ENCODE measurements at regions not wholly inside any gene's neighbourhood (a gene's known extent, or its start where the extent isn't known, plus 50 kb on each side); places are given as distances from the start of the nearest gene placed in this dataset.

DNA sequence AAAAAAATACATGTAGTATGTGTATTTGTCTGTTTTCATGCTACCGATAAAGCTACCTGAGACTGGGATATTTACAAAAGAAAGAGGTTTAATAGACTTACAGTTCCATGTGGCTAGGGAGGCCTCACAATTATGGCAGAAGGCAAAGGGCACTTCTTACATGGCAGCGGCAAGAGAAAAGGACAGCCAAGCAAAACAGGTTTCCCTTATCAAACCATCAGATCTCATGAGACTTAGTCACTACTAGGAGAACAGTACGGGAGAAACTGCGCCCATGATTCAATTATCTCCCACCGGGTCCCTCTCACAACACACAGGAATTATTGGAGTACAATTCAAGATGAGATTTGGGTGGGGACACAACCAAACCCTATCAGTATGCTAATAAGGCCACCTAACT lies 137.0 kb upstream of the ELOVL6 start:
- no peak for TF ChIP-seq POLR2A (IDR thresholded peaks at IDR 0.05)
- TF ChIP-seq POLR2AphosphoS5 (IDR thresholded peaks at IDR 0.05) = no peak
